HEK293 (cell line): ENCODE measurements at regions not wholly inside any gene's neighbourhood (a gene's known extent, or its start where the extent isn't known, plus 50 kb on each side); places are given as distances from the start of the nearest gene placed in this dataset.

Source experiments
- CTCF ChIA-PET: fragments of 350-600 bp; formaldehyde crosslinking; extraction: SDS; loops from one replicate; lab custom pipeline; 2021; ENCODE audit warnings: antibody characterized with exemption; lab: Yijun Ruan, JAX
- POLR2A ChIA-PET: fragments of 300-600 bp; formaldehyde crosslinking; extraction: SDS; loops from one replicate; lab custom pipeline; 2020; ENCODE audit warnings: antibody characterized with exemption, inconsistent platforms; lab: Yijun Ruan, JAX
- H3K27ac ChIP-seq: fragments of 200-500 bp; sonication (Bioruptor generic); 2 replicates; pipeline ENCODE4 v1.5.1; 2014; ENCODE audit warnings: low read depth, low read length, control low read depth, inconsistent platforms; ENCODE audit errors: extremely low read depth
- H3K36me3 ChIP-seq, 2 experiments: fragments of 200-500 bp in 1 of 2; sonication (Bioruptor generic) in 1 of 2; 1 replicate in 1 of 2; 2 replicates in 1 of 2; pipeline ENCODE4 v1.5.1; 2014 to 2017; ENCODE audit warnings: inconsistent platforms in 2 of 2, low read length in 2 of 2; ENCODE audit not compliant: control insufficient read depth in 2 of 2, insufficient read depth in 1 of 2
- H3K4me1 ChIP-seq: fragments of 200-500 bp; sonication (Bioruptor generic); 2 replicates; pipeline ENCODE4 v1.5.1; 2014; ENCODE audit warnings: mild to moderate bottlenecking, low read length, inconsistent platforms; ENCODE audit not compliant: control insufficient read depth, insufficient read depth
- H3K4me3 ChIP-seq: 2 replicates; pipeline ENCODE4 v1.5.1; 2011; ENCODE audit warnings: low read depth, mild to moderate bottlenecking, control low read depth, low read length, moderate library complexity
- H3K9me3 ChIP-seq: fragments of 200-500 bp; sonication (Bioruptor generic); 2 replicates; pipeline ENCODE4 v1.5.1; 2014; ENCODE audit warnings: low read depth, low read length, inconsistent platforms; ENCODE audit not compliant: control insufficient read depth, insufficient read depth
- KLF10 ChIP-seq: fragments of 450-650 bp; IDR thresholded peaks from 2 replicates; pipeline ENCODE4 v1.5.1; 2018; ENCODE audit warnings: missing biosample characterization, mild to moderate bottlenecking, missing genetic modification characterization
- PATZ1 ChIP-seq: fragments of 450-650 bp; formaldehyde crosslinking; IDR thresholded peaks from 2 replicates; pipeline ENCODE4 v1.5.1; 2016; ENCODE audit warnings: missing biosample characterization, missing genetic modification characterization
- WT1 ChIP-seq: fragments of 450-650 bp; formaldehyde crosslinking; IDR thresholded peaks from 2 replicates; pipeline ENCODE4 v1.5.1; 2016; ENCODE audit warnings: missing biosample characterization, missing genetic modification characterization
- YY1 ChIP-seq: fragments of 450-650 bp; formaldehyde crosslinking; IDR thresholded peaks from 2 replicates; pipeline ENCODE4 v1.5.1; 2018; ENCODE audit warnings: missing biosample characterization, missing genetic modification characterization
- ZBTB17 ChIP-seq: fragments of 450-650 bp; formaldehyde crosslinking; IDR thresholded peaks from 2 replicates; pipeline ENCODE4 v1.5.1; 2016; ENCODE audit warnings: missing biosample characterization, missing genetic modification characterization
- ZNF10 ChIP-seq: fragments of 450-650 bp; formaldehyde crosslinking; IDR thresholded peaks from 2 replicates; pipeline ENCODE4 v1.5.1; 2017; ENCODE audit warnings: missing biosample characterization, missing genetic modification characterization
- ZNF133 ChIP-seq: fragments of 450-650 bp; formaldehyde crosslinking; IDR thresholded peaks from 2 replicates; pipeline ENCODE4 v1.5.1; 2016; ENCODE audit warnings: missing biosample characterization, missing genetic modification characterization
- ZNF155 ChIP-seq: fragments of 450-650 bp; formaldehyde crosslinking; IDR thresholded peaks from 2 replicates; pipeline ENCODE4 v1.5.1; 2016; ENCODE audit warnings: missing biosample characterization, missing genetic modification characterization
- ZNF169 ChIP-seq: fragments of 450-650 bp; formaldehyde crosslinking; IDR thresholded peaks from 2 replicates; pipeline ENCODE4 v1.5.1; 2016; ENCODE audit warnings: missing biosample characterization, missing genetic modification characterization
- ZNF19 ChIP-seq: fragments of 450-650 bp; formaldehyde crosslinking; IDR thresholded peaks from 2 replicates; pipeline ENCODE4; 2016; ENCODE audit warnings: missing biosample characterization, missing genetic modification characterization, low read depth
- ZNF529 ChIP-seq: fragments of 450-650 bp; formaldehyde crosslinking; IDR thresholded peaks from 2 replicates; pipeline ENCODE4 v1.5.1; 2017; ENCODE audit warnings: missing genetic modification characterization, missing biosample characterization; ENCODE audit not compliant: insufficient replicate concordance
- ZNF555 ChIP-seq: fragments of 450-650 bp; formaldehyde crosslinking; conservative IDR thresholded peaks from 2 replicates; pipeline ENCODE4 v1.5.1; 2017; ENCODE audit warnings: missing biosample characterization, mild to moderate bottlenecking, missing genetic modification characterization, inconsistent platforms
- ZNF626 ChIP-seq: fragments of 450-650 bp; sonication (Bioruptor Pico); formaldehyde crosslinking; IDR thresholded peaks from 2 replicates; pipeline ENCODE4 v1.5.1; 2018; ENCODE audit warnings: missing biosample characterization, missing genetic modification characterization, inconsistent platforms
- ZNF629 ChIP-seq: fragments of 450-650 bp; formaldehyde crosslinking; IDR thresholded peaks from 2 replicates; pipeline ENCODE4 v1.5.1; 2017; ENCODE audit warnings: missing biosample characterization, missing genetic modification characterization
- ZNF670 ChIP-seq: fragments of 450-650 bp; formaldehyde crosslinking; IDR thresholded peaks from 2 replicates; pipeline ENCODE4 v1.5.1; 2016; ENCODE audit warnings: missing biosample characterization, missing genetic modification characterization, low read depth
- ZNF701 ChIP-seq: fragments of 450-650 bp; formaldehyde crosslinking; IDR thresholded peaks from 2 replicates; pipeline ENCODE4 v1.5.1; 2016; ENCODE audit warnings: missing biosample characterization, missing genetic modification characterization
- ZNF704 ChIP-seq: fragments of 450-650 bp; formaldehyde crosslinking; IDR thresholded peaks from 2 replicates; pipeline ENCODE4 v1.5.1; 2016; ENCODE audit warnings: missing biosample characterization, missing genetic modification characterization

GRCh38 chr4:1559896-1560650 lies 124.0 kb downstream of the FAM53A start (continued):
- TF ChIP-seq WT1 (tag by site-specific recombination): peak; percentile 73
- 0 out of 2 replicates have a peak, but pooled peaks have one; percentile 16 for TF ChIP-seq YY1 (tag by site-specific recombination)
- TF ChIP-seq ZNF626 (tag by site-specific recombination): no peak
- TF ChIP-seq ZBTB17 (tag by site-specific recombination): peak; percentile 61
- no peak for TF ChIP-seq ZNF704 (tag by site-specific recombination)
- TF ChIP-seq ZNF169 (tag by site-specific recombination): no peak
- no peak for TF ChIP-seq ZNF555 (tag by site-specific recombination)
- TF ChIP-seq ZNF529 (tag by site-specific recombination): no peak
- no peak for TF ChIP-seq ZNF155
- TF ChIP-seq KLF10 (tag by site-specific recombination): peak; percentile 63; the same call in 1 of the 2 replicates
- no peak for TF ChIP-seq ZNF670 (tag by site-specific recombination)
- no peak for TF ChIP-seq ZNF701 (tag by site-specific recombination)
- TF ChIP-seq ZNF10: no peak
- TF ChIP-seq PATZ1 (tag by site-specific recombination): no peak
- TF ChIP-seq, all 188 proteins: peak for 20

GRCh38 chr4:1558205-1558604 lies 125.9 kb downstream of the FAM53A start:
- no peaks in the 10 kb centered on the region for H3K9me3 ChIP-seq
- TF ChIP-seq ZNF133 (tag by site-specific recombination): no peak
- TF ChIP-seq ZNF19 (tag by site-specific recombination): no peak
- TF ChIP-seq, all 188 proteins: peak for 0
- CTCF ChIA-PET: no interaction called here
- Histone ChIP-seq H3K27ac (no peak overlapping the region), H3K4me1 (no peaks in the 10 kb centered on the region), H3K4me3 (no peak overlapping the region), H3K36me3 (no peaks in the 10 kb centered on the region)
- POLR2A ChIA-PET: no interaction called here

GRCh38 chr4:1557221-1557597 lies 126.9 kb downstream of the FAM53A start:
- CTCF ChIA-PET: no interaction called here
- POLR2A ChIA-PET: no interaction called here
- H3K4me3 ChIP-seq: no peak overlapping the region
- no peaks in the 10 kb centered on the region for H3K36me3 ChIP-seq
- H3K4me1 ChIP-seq: no peaks in the 10 kb centered on the region
- H3K9me3 ChIP-seq: no peaks in the 10 kb centered on the region
- no peak overlapping the region for H3K27ac ChIP-seq
- TF ChIP-seq ZNF670 (tag by site-specific recombination) (no peak), ZNF629 (tag by site-specific recombination) (0 out of 2 replicates have a peak, but pooled peaks have one; percentile 4)
